Breast epithelium (tissue), 4 donors: ENCODE measurements at regions not wholly inside any gene's neighbourhood (a gene's known extent, or its start where the extent isn't known, plus 50 kb on each side); places are given as distances from the start of the nearest gene placed in this dataset.

Source experiments
- DNase-seq, 2 donors: peaks; one replicate each; pipeline ENCODE4 v3.0.0-alpha.2; 2019; ENCODE audit warnings: low spot score in 2 of 2
- H3K27ac ChIP-seq, 2 donors: fragments of 200-600 bp; sonication (generic) in 1 of 2; one replicate each; pipeline ENCODE4 v1.5.1; 2016 to 2019; ENCODE audit warnings: mild to moderate bottlenecking in 1 of 2
- H3K27me3 ChIP-seq, 2 donors: fragments of 200-600 bp; sonication (generic) in 1 of 2; one replicate each; pipeline versions ENCODE4 v1.5.1 to v1.6.0; 2017 to 2019; ENCODE audit warnings: control low read depth in 1 of 2, mild to moderate bottlenecking in 1 of 2
- H3K36me3 ChIP-seq: fragments of 200-600 bp; one replicate; pipeline ENCODE4 v1.5.1; 2019
- H3K4me1 ChIP-seq, 2 donors: fragments of 200-600 bp; sonication (generic); one replicate each; pipeline ENCODE4 v1.5.1; 2016 to 2019; ENCODE audit warnings: control low read depth in 1 of 2
- H3K4me3 ChIP-seq, 3 donors: fragments of 200-600 bp; sonication (generic); 1 replicate in 2 of 3; 2 replicates in 1 of 3; pipeline ENCODE4 v1.5.1; 2016 to 2019; ENCODE audit warnings: mild to moderate bottlenecking in 3 of 3, moderate library complexity in 2 of 3
- H3K9me3 ChIP-seq, 2 donors: fragments of 200-600 bp; sonication (generic) in 1 of 2; one replicate each; pipeline ENCODE4 v1.5.1; 2016 to 2019; ENCODE audit warnings: control low read depth in 1 of 2
- POLR2A ChIP-seq: fragments of 450-650 bp; IDR thresholded peaks from one replicate; pipeline ENCODE4 v1.6.1; 2016; ENCODE audit warnings: antibody characterized with exemption, mild to moderate bottlenecking, moderate library complexity
- POLR2AphosphoS5 ChIP-seq, 3 donors: sonication (generic); formaldehyde crosslinking; IDR thresholded peaks; one replicate each; pipeline ENCODE4 v1.6.1; 2017; ENCODE audit warnings: antibody characterized with exemption in 3 of 3
- intact Hi-C: fragments of 100-400 bp; cut with DNase I; formaldehyde crosslinking; loops from one replicate; pipeline ENCODE4 v1.15.1; 2023; ENCODE audit warnings: low total_unique reads
- TF ChIP-seq, protein P1 (sequence below), 3 donors: fragments of 450-650 bp; IDR thresholded peaks; one replicate each; pipeline ENCODE4 v1.5.1; 2016 to 2017; ENCODE audit warnings: antibody characterized with exemption in 3 of 3, mild to moderate bottlenecking in 3 of 3, moderate library complexity in 3 of 3

DNA sequence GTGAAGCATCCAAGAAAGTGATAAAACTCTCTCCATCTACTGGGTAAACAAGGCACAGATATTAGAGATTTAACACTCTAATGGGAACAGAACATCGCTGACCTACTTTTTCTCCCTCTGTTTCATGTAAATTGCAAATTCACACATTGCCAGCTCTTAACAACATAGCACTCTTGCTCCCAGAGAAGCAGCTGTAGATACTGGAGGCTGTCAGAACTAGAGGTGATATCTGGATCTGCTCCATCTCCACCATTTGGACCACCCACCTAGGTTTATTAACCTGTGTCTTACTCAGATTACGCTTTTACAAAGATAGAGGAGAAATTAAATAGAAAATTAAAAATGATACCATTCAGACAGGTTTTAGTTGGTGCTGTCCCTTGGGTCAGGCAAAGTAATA is 289.1 kb upstream of the CRBN start:
- H3K4me3 ChIP-seq, result no peak overlapping the region
- H3K36me3 ChIP-seq, result no peaks in the 10 kb centered on the region
- no peak for TF ChIP-seq POLR2A
- TF ChIP-seq, protein P1, sequence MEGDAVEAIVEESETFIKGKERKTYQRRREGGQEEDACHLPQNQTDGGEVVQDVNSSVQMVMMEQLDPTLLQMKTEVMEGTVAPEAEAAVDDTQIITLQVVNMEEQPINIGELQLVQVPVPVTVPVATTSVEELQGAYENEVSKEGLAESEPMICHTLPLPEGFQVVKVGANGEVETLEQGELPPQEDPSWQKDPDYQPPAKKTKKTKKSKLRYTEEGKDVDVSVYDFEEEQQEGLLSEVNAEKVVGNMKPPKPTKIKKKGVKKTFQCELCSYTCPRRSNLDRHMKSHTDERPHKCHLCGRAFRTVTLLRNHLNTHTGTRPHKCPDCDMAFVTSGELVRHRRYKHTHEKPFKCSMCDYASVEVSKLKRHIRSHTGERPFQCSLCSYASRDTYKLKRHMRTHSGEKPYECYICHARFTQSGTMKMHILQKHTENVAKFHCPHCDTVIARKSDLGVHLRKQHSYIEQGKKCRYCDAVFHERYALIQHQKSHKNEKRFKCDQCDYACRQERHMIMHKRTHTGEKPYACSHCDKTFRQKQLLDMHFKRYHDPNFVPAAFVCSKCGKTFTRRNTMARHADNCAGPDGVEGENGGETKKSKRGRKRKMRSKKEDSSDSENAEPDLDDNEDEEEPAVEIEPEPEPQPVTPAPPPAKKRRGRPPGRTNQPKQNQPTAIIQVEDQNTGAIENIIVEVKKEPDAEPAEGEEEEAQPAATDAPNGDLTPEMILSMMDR (IDR thresholded peaks at IDR 0.05), result no peak
- no peaks in the 10 kb centered on the region for H3K9me3 ChIP-seq
- H3K27me3 ChIP-seq, result no peaks in the 10 kb centered on the region
- intact Hi-C loops, result no loop called here
- no peak overlapping the region for H3K27ac ChIP-seq
- DNase-seq, result no peak
- H3K4me1 ChIP-seq, result no peaks in the 10 kb centered on the region

- Histone ChIP-seq H3K27ac (no peak overlapping the region), H3K4me3 (no peak overlapping the region), H3K27me3 (no peaks in the 10 kb centered on the region), H3K4me1 (no peaks in the 10 kb centered on the region), H3K9me3 (no peaks in the 10 kb centered on the region), H3K36me3 (no peaks in the 10 kb centered on the region)
- intact Hi-C loops, result no loop called here
- TF ChIP-seq POLR2AphosphoS5 (IDR thresholded peaks at IDR 0.05) (no peak), POLR2A (no peak)
- TF ChIP-seq, protein P1 (IDR thresholded peaks at IDR 0.05), result no peak
- no peak for DNase-seq
Measured at GRCh38 chr3:3464131-3464530, 284.6 kb upstream of the CRBN start.

- Histone ChIP-seq H3K27ac (no peak overlapping the region), H3K4me3 (no peak overlapping the region), H3K27me3 (no peaks in the 10 kb centered on the region), H3K36me3 (no peaks in the 10 kb centered on the region), H3K4me1 (no peaks in the 10 kb centered on the region), H3K9me3 (no peaks in the 10 kb centered on the region)
- intact Hi-C loops, result no loop called here
- TF ChIP-seq POLR2AphosphoS5 (IDR thresholded peaks at IDR 0.05) (no peak), POLR2A (no peak)
- TF ChIP-seq, protein P1 (IDR thresholded peaks at IDR 0.05), result no peak
- DNase-seq, result no peak
Measured at GRCh38 chr3:3461317-3461716, 281.8 kb upstream of the CRBN start.

DNA sequence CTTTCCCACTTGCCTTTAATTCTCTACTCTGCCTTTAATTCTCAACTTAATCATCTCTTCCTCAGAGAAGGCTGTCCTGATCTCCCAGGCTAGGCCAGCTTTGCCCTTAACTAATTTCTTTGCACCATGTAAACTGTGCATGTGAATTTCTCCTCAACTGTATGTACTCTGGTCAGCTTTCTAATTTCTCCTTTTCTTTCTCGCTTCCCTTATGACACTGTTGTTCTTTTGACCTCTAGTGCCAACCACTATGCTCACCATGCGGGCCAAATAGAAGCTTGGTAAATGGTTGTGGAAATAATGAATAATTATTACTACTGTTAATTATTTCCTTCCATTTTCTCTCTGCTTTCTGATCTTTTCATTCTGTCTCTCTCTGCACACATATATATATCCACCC is 269.0 kb upstream of the CRBN start:
- no peaks in the 10 kb centered on the region for H3K9me3 ChIP-seq
- no peak for DNase-seq
- no peaks in the 10 kb centered on the region for H3K36me3 ChIP-seq
- no peaks in the 10 kb centered on the region for H3K4me1 ChIP-seq
- H3K27me3 ChIP-seq, result no peaks in the 10 kb centered on the region
- H3K4me3 ChIP-seq, result no peak overlapping the region
- H3K27ac ChIP-seq, result no peak overlapping the region
- intact Hi-C loops, result no loop called here
- TF ChIP-seq POLR2AphosphoS5 (IDR thresholded peaks at IDR 0.05), result no peak
- TF ChIP-seq POLR2A, result no peak
- TF ChIP-seq, protein P1 (IDR thresholded peaks at IDR 0.05), result no peak

GRCh38 chr3:3447641-3448040 is 268.1 kb upstream of the CRBN start:
- Histone ChIP-seq H3K36me3 (no peaks in the 10 kb centered on the region), H3K27me3 (no peaks in the 10 kb centered on the region), H3K4me3 (no peak overlapping the region), H3K27ac (no peak overlapping the region), H3K4me1 (no peaks in the 10 kb centered on the region), H3K9me3 (no peaks in the 10 kb centered on the region)
- no peak for TF ChIP-seq POLR2AphosphoS5 (IDR thresholded peaks at IDR 0.05)
- TF ChIP-seq POLR2A, result no peak
- TF ChIP-seq, protein P1 (IDR thresholded peaks at IDR 0.05), result no peak
- intact Hi-C loops, result no loop called here
- no peak for DNase-seq
